Mesothelial cell of epicardium (in vitro differentiated cells): ENCODE measurements at regions not wholly inside any gene's neighbourhood (a gene's known extent, or its start where the extent isn't known, plus 50 kb on each side); places are given as distances from the start of the nearest gene placed in this dataset.

Source experiments
- DNase-seq, 2 experiments: peaks; one replicate each; pipeline ENCODE4 v3.0.0; 2021; ENCODE audit warnings: low spot score in 2 of 2; ENCODE audit not compliant: unreplicated experiment in 2 of 2
- H3K27ac Mint-ChIP-seq: 2 replicates; pipeline ENCODE4 v1.8.0; 2021; ENCODE audit warnings: mixed read lengths
- H3K27me3 Mint-ChIP-seq: 2 replicates; pipeline ENCODE4 v1.8.0; 2021; ENCODE audit warnings: low read depth, mixed read lengths
- H3K36me3 Mint-ChIP-seq: 2 replicates; pipeline ENCODE4 v1.8.0; 2021; ENCODE audit warnings: mixed read lengths
- H3K4me1 Mint-ChIP-seq: 2 replicates; pipeline ENCODE4 v1.8.0; 2021; ENCODE audit warnings: mixed read lengths
- H3K4me3 Mint-ChIP-seq: 2 replicates; pipeline ENCODE4 v1.8.0; 2021; ENCODE audit warnings: mild to moderate bottlenecking, moderate library complexity, mixed read lengths
- H3K9me3 Mint-ChIP-seq: 2 replicates; pipeline ENCODE4 v1.8.0; 2021; ENCODE audit warnings: mixed read lengths
- CTCF ChIP-seq: fragments of 200-600 bp; sonication (generic); IDR thresholded peaks from one replicate; pipeline ENCODE4 v1.5.0; 2021; ENCODE audit warnings: antibody characterized with exemption; ENCODE audit not compliant: unreplicated experiment

- no peaks in the 10 kb centered on the region for H3K36me3 Mint-ChIP-seq
- DNase-seq: no peak
- no peak overlapping the region for H3K27ac Mint-ChIP-seq
- H3K9me3 Mint-ChIP-seq: no peaks in the 10 kb centered on the region
- H3K4me3 Mint-ChIP-seq: no peak overlapping the region
- peaks cover 13% of the 10 kb centered on the region for H3K27me3 Mint-ChIP-seq
- TF ChIP-seq CTCF: no peak
- peaks cover 12% of the 10 kb centered on the region for H3K4me1 Mint-ChIP-seq
These were observed 57.3 kb upstream of the TMEM18 start for GRCh38 chr2:734496-734895.

GRCh38 chr2:733495-733894 lies 56.3 kb upstream of the TMEM18 start:
- H3K4me3 Mint-ChIP-seq: no peak overlapping the region
- peaks cover 18% of the 10 kb centered on the region for H3K27me3 Mint-ChIP-seq
- no peak for TF ChIP-seq CTCF
- no peaks in the 10 kb centered on the region for H3K9me3 Mint-ChIP-seq
- no peak for DNase-seq
- H3K27ac Mint-ChIP-seq: no peak overlapping the region
- peaks cover 4% of the 10 kb centered on the region for H3K4me1 Mint-ChIP-seq
- no peaks in the 10 kb centered on the region for H3K36me3 Mint-ChIP-seq

GRCh38 chr2:733001-733400 lies 55.8 kb upstream of the TMEM18 start:
- Mint-ChIP-seq H3K27ac (no peak overlapping the region), H3K4me3 (no peak overlapping the region), H3K27me3 (peaks cover 18% of the 10 kb centered on the region), H3K36me3 (no peaks in the 10 kb centered on the region), H3K4me1 (peaks cover 4% of the 10 kb centered on the region), H3K9me3 (no peaks in the 10 kb centered on the region)
- TF ChIP-seq CTCF: no peak
- no peak for DNase-seq

GRCh38 chr2:731711-732110 lies 54.5 kb upstream of the TMEM18 start:
- TF ChIP-seq CTCF: no peak
- Mint-ChIP-seq H3K27ac (no peak overlapping the region), H3K4me3 (no peak overlapping the region), H3K27me3 (peaks cover 24% of the 10 kb centered on the region), H3K9me3 (no peaks in the 10 kb centered on the region), H3K36me3 (no peaks in the 10 kb centered on the region), H3K4me1 (peaks cover 4% of the 10 kb centered on the region)
- no peak for DNase-seq

- no peak for TF ChIP-seq CTCF
- no peak for DNase-seq
- Mint-ChIP-seq H3K4me1 (peaks cover 4% of the 10 kb centered on the region), H3K36me3 (no peaks in the 10 kb centered on the region), H3K27ac (no peak overlapping the region), H3K9me3 (no peaks in the 10 kb centered on the region), H3K4me3 (no peak overlapping the region), H3K27me3 (peaks cover 33% of the 10 kb centered on the region)
These were observed 52.2 kb upstream of the TMEM18 start for GRCh38 chr2:729376-729861.

- DNase-seq: no peak
- TF ChIP-seq CTCF: no peak
- no peak overlapping the region for H3K27ac Mint-ChIP-seq
These were observed 51.0 kb upstream of the TMEM18 start for GRCh38 chr2:728165-728564.

More at GRCh38 chr2:728165-728564, 51.0 kb upstream of the TMEM18 start:
- Mint-ChIP-seq H3K36me3 (no peaks in the 10 kb centered on the region), H3K9me3 (no peaks in the 10 kb centered on the region), H3K4me3 (no peak overlapping the region), H3K4me1 (peaks cover 4% of the 10 kb centered on the region), H3K27me3 (peaks cover 40% of the 10 kb centered on the region)
